ENCODE measurements at regions not wholly inside any gene's neighbourhood (a gene's known extent, or its start where the extent isn't known, plus 50 kb on each side); places are given as distances from the start of the nearest gene placed in this dataset.

- CTCF ChIA-PET, result no interaction called here
- Mint-ChIP-seq H3K36me3 (no peaks in the 10 kb centered on the region), H3K27me3 (no peaks in the 10 kb centered on the region), H3K9me3 (no peaks in the 10 kb centered on the region), H3K4me3 (no peak overlapping the region), H3K4me1 (ENCODE audit: low read depth) (no peaks in the 10 kb centered on the region), H3K27ac (no peak overlapping the region)
- intact Hi-C loops (cut with micrococcal nuclease), result no loop called here
- DNase-seq, result no peak
- POLR2A ChIA-PET, result no interaction called here
These were observed 368.0 kb downstream of the MFSD1 start for GRCh38 chr3:159169828-159170227.

DNA sequence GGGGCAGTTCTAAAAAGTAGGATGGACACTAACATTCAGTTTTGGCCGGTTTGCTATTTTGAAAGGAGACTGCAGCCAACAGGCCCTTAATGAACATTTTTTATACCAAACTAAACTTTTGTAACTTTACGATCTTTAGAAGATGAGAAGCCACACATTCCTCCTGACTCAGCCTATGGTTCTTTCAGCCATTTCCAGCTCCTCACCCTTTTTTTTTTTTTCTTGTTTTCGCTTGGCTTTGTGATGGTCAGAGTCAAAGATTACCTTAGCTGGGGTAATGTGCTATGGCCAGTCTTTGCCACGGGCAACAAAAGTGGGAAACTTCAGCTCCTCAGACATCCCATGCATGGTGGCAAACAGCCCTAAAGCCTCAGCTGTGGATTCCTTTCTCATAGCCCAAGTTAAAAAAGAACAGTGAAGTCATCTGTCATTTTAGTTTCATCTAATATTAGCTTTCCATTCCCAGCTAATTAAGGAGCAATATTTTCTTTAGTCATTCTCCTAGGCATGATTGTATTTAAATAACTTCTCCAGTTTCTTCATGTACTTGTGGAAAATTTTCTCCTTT lies 368.7 kb downstream of the MFSD1 start:
- no peaks in the 10 kb centered on the region for H3K4me1 Mint-ChIP-seq (ENCODE audit: low read depth)
- H3K36me3 Mint-ChIP-seq, result no peaks in the 10 kb centered on the region
- no peak overlapping the region for H3K27ac Mint-ChIP-seq
- intact Hi-C loops (cut with micrococcal nuclease), result no loop called here
- ChIA-PET CTCF (no interaction called here), POLR2A (no interaction called here)
- H3K4me3 Mint-ChIP-seq, result no peak overlapping the region
- H3K27me3 Mint-ChIP-seq, result no peaks in the 10 kb centered on the region
- H3K9me3 Mint-ChIP-seq, result no peaks in the 10 kb centered on the region
- no peak for DNase-seq

DNA sequence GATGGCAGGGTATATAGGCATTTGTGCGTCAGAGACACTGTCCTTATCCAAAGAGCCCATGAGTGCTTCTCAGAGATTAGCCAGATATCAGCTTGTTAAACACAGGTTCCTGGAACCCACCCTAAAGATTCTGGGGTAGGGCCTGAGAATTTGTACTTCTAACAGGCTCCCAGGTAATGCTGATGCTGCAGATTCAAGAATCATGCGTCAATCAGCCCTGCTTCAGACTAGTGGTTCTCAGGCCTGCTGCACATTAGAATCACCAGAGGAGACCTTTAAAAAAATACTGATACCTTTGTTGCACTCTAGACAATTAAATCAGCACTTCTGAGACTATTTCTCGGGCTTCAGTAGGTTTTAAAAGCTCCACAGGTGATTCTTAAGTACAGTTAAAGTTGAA lies 369.5 kb downstream of the MFSD1 start:
- Mint-ChIP-seq H3K27ac (no peak overlapping the region), H3K4me1 (ENCODE audit: low read depth) (no peaks in the 10 kb centered on the region), H3K27me3 (no peaks in the 10 kb centered on the region), H3K4me3 (no peak overlapping the region), H3K9me3 (no peaks in the 10 kb centered on the region), H3K36me3 (no peaks in the 10 kb centered on the region)
- intact Hi-C loops (cut with micrococcal nuclease), result no loop called here
- CTCF ChIA-PET, result no interaction called here
- POLR2A ChIA-PET, result no interaction called here
- DNase-seq, result no peak

DNA sequence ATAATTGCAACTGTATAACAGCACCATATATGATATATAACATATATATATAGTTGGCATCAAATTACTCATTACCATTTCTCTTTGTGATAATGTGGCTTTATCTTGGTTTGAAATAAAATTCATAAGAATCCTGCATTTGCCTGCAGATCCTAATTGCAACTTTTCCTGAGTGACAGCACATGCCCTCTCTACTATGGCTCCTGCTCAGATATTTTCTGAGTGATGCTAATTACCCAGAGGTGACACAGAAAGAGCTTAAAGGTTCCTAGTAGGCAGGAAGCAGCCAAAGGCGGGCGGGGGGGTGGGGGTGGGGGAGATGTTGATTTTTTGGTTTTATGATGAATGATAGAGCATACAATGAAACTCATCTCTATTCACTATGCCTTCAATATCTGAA lies 370.6 kb downstream of the MFSD1 start:
- H3K4me3 Mint-ChIP-seq, result no peak overlapping the region
- CTCF ChIA-PET, result no interaction called here
- POLR2A ChIA-PET, result no interaction called here
- no peaks in the 10 kb centered on the region for H3K4me1 Mint-ChIP-seq (ENCODE audit: low read depth)
- no peak for DNase-seq
- H3K36me3 Mint-ChIP-seq, result no peaks in the 10 kb centered on the region
- no peak overlapping the region for H3K27ac Mint-ChIP-seq
- intact Hi-C loops (cut with micrococcal nuclease), result no loop called here
- H3K27me3 Mint-ChIP-seq, result no peaks in the 10 kb centered on the region
- H3K9me3 Mint-ChIP-seq, result no peaks in the 10 kb centered on the region

- CTCF ChIA-PET, result no interaction called here
- intact Hi-C loops (cut with micrococcal nuclease), result no loop called here
- no peak for DNase-seq
- H3K4me3 Mint-ChIP-seq, result no peak overlapping the region
- no peaks in the 10 kb centered on the region for H3K36me3 Mint-ChIP-seq
- no peaks in the 10 kb centered on the region for H3K27me3 Mint-ChIP-seq
- no peaks in the 10 kb centered on the region for H3K4me1 Mint-ChIP-seq (ENCODE audit: low read depth)
- H3K9me3 Mint-ChIP-seq, result no peaks in the 10 kb centered on the region
- POLR2A ChIA-PET, result no interaction called here
- H3K27ac Mint-ChIP-seq, result no peak overlapping the region
These were observed 373.1 kb downstream of the MFSD1 start for GRCh38 chr3:159174715-159175692.

DNA sequence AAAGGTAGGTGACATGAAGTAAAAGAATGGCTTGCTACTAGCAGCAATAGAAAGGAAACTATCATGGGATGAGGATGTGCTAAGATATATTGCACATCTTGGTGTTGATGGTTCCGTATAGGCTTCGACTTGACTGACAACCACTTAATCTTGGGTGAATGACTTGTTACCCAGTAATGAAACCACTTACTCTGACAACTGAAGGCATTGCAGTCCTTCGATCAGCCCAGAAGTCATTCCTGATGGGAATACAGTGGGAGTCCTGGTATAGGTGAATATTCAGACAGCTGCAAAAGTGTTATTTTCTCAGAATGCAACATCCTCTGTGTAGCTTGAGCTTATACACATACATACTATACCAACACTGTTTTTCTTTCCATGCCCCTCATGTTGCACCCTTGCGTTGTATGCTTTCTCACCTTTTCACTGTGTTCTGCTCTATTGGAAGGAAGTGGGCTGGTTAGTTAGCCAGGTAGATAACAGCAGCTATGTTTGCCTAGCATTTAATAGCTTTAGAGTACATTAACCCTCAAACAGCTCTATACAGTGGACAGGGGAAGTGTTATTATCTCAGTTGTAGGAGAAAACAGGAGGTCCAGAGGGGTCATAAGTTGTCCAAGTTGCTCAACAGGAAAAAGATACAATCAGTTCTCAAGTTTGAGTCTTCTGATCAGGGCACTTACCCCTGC lies 376.5 kb downstream of the MFSD1 start:
- POLR2A ChIA-PET, result no interaction called here
- no peak for DNase-seq
- Mint-ChIP-seq H3K4me3 (no peak overlapping the region), H3K27me3 (no peaks in the 10 kb centered on the region), H3K4me1 (ENCODE audit: low read depth) (no peaks in the 10 kb centered on the region), H3K9me3 (no peaks in the 10 kb centered on the region), H3K36me3 (no peaks in the 10 kb centered on the region), H3K27ac (no peak overlapping the region)
- CTCF ChIA-PET, result no interaction called here
- intact Hi-C loops (cut with micrococcal nuclease), result no loop called here

DNA sequence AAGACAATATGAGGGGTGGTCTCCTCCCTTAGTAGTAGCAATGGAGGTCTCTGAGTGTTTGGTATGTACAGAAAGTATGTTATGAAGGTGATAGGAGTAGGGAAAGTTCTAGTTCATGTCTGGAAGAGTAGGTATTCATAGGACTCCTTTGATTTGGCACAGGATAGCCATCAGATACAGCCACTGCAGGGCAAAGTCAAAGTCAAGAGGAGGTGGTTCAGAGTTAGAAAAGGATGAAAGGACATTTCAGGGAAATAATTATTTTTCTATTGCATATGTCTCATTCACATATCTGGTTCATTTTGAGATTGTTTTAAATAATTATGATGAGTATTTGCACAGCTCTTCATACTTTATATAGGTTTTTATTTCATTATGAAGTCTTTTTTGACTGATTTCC lies 381.1 kb downstream of the MFSD1 start:
- intact Hi-C loops (cut with micrococcal nuclease), result no loop called here
- no peaks in the 10 kb centered on the region for H3K36me3 Mint-ChIP-seq
- no peaks in the 10 kb centered on the region for H3K27me3 Mint-ChIP-seq
- no peak for DNase-seq
- H3K4me3 Mint-ChIP-seq, result no peak overlapping the region
- no peaks in the 10 kb centered on the region for H3K4me1 Mint-ChIP-seq (ENCODE audit: low read depth)
- no peak overlapping the region for H3K27ac Mint-ChIP-seq
- ChIA-PET POLR2A (no interaction called here), CTCF (no interaction called here)
- H3K9me3 Mint-ChIP-seq, result no peaks in the 10 kb centered on the region

DNA sequence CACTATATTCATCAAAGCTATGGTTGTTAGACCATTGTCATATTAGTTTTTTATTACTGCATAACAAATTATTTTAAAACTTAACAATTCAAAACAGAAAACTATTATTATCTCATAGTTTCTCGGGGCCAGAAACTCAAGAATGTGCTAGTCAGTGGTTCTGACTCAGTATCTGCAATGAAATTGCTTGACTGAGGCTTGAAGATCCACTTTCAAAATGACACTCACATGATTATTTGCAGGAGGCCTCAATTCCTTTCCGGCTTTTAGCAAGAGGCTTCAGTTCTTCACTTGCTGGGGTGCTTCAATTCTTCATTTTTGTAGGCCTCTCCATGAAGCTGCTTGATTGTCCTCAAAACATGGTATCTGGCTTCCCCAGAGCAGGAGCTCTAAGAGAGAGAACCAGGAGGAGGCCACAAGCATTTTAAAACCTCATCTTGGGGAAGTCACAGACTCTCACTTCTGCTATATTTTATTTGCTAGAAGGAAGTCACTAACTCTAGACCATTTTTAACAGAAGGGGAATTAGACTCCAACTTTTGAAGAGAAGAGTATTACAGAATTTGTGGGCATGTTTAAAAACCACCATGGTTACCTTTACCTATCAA lies 383.7 kb downstream of the MFSD1 start:
- H3K4me1 Mint-ChIP-seq (ENCODE audit: low read depth), result no peaks in the 10 kb centered on the region
- H3K9me3 Mint-ChIP-seq, result no peaks in the 10 kb centered on the region
- no peak overlapping the region for H3K4me3 Mint-ChIP-seq
- ChIA-PET POLR2A (no interaction called here), CTCF (no interaction called here)
- intact Hi-C loops (cut with micrococcal nuclease), result no loop called here
- no peaks in the 10 kb centered on the region for H3K36me3 Mint-ChIP-seq
- H3K27ac Mint-ChIP-seq, result no peak overlapping the region
- no peak for DNase-seq
- no peaks in the 10 kb centered on the region for H3K27me3 Mint-ChIP-seq

DNA sequence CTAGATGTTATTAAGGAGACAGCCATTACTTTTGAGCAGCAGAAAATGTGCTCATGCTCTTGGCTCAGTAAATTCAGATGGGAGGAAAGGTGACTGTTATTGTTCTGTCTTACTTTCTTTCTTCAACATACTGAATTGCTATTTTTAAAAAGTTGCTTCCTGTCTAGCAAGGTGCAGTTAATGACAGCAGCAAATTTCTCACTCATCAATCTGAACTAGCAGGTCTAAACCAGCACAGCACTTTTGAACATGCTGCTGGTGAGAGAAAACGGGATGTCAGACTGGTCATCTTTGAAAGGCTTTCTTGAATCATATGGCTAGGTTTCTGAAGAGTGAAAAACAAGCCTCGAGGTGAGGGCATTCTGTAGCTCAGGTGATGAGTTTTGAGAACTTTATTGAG lies 384.7 kb downstream of the MFSD1 start:
- Mint-ChIP-seq H3K4me3 (no peak overlapping the region), H3K4me1 (ENCODE audit: low read depth) (no peaks in the 10 kb centered on the region), H3K27me3 (no peaks in the 10 kb centered on the region), H3K9me3 (no peaks in the 10 kb centered on the region), H3K36me3 (no peaks in the 10 kb centered on the region), H3K27ac (no peak overlapping the region)
- intact Hi-C loops (cut with micrococcal nuclease), result no loop called here
- POLR2A ChIA-PET, result no interaction called here
- CTCF ChIA-PET, result no interaction called here
- DNase-seq, result no peak

DNA sequence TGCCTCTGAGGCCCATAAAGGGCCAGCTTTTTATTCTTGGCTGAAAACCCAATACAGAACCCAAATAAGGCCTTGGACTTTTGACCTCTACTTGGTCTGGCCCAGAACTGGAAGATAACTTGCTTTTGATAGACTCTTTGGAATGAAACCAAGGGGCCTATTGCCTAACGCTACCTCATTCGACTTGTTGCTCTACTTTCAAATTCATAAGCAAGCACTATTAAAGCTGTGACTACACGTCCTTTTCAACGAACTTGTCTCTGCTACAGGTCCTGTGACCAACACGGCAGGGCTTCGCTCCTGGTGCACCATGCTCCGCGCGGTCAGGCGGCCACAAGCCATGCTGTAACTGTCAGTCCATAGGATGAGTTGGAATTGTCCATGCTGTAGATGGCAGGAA lies 385.4 kb downstream of the MFSD1 start:
- Mint-ChIP-seq H3K9me3 (no peaks in the 10 kb centered on the region), H3K4me3 (no peak overlapping the region), H3K27ac (no peak overlapping the region), H3K27me3 (no peaks in the 10 kb centered on the region), H3K36me3 (no peaks in the 10 kb centered on the region), H3K4me1 (ENCODE audit: low read depth) (no peaks in the 10 kb centered on the region)
- DNase-seq, result no peak
- intact Hi-C loops (cut with micrococcal nuclease), result no loop called here
- ChIA-PET CTCF (no interaction called here), POLR2A (no interaction called here)

GRCh38 chr3:159187706-159188105 lies 385.9 kb downstream of the MFSD1 start:
- no peaks in the 10 kb centered on the region for H3K27me3 Mint-ChIP-seq
- no peaks in the 10 kb centered on the region for H3K36me3 Mint-ChIP-seq
- no peak for DNase-seq
- intact Hi-C loops (cut with micrococcal nuclease), result no loop called here
- no peak overlapping the region for H3K4me3 Mint-ChIP-seq
- H3K9me3 Mint-ChIP-seq, result no peaks in the 10 kb centered on the region
- no peaks in the 10 kb centered on the region for H3K4me1 Mint-ChIP-seq (ENCODE audit: low read depth)
- ChIA-PET CTCF (no interaction called here), POLR2A (no interaction called here)
- H3K27ac Mint-ChIP-seq, result no peak overlapping the region

DNA sequence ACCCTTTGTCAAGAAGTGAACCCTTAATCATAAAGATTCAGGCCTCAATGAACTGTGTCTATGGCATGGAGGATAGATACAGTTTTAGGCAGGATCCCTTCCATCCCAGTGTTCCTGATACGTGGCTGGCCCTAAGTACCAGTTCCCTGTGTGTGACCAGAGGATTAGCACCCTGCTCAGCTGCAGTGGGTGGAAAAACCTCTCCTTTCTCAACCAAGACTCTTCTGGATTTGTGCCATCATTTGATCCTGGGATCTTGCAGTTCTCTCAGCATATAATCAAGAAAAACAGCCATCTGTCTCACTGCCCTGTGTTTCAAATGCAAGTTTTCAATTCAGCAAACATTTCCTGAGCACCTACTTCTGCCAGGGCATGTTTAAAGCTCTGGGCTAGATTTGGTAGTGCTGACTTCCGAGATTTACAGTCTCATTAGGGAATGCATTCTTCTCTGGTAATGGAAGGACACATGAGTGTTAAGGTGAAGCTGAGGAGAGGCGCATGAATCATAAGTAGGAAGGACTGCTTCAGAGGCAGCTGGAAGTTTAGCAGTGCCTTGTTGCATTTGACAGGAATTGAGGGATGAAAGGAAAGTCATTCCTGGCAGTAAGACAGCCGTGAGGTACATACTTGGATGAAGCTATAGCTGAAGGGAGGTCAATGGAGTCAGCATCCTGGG lies 388.3 kb downstream of the MFSD1 start:
- POLR2A ChIA-PET, result no interaction called here

More for the DNA sequence above, 388.3 kb downstream of the MFSD1 start:
- H3K9me3 Mint-ChIP-seq, result no peaks in the 10 kb centered on the region
- no peak for DNase-seq
- CTCF ChIA-PET, result no interaction called here
- no peak overlapping the region for H3K27ac Mint-ChIP-seq
- H3K4me3 Mint-ChIP-seq, result no peak overlapping the region
- H3K4me1 Mint-ChIP-seq (ENCODE audit: low read depth), result no peaks in the 10 kb centered on the region
- H3K27me3 Mint-ChIP-seq, result no peaks in the 10 kb centered on the region
- intact Hi-C loops (cut with micrococcal nuclease), result no loop called here
- H3K36me3 Mint-ChIP-seq, result no peaks in the 10 kb centered on the region

Measured in activated CD4-positive, alpha-beta memory T cell treated with anti-CD3 and anti-CD28 coated beads for 36 hours (primary cell).